ENCODE measurements at regions not wholly inside any gene's neighbourhood (a gene's known extent, or its start where the extent isn't known, plus 50 kb on each side); places are given as distances from the start of the nearest gene placed in this dataset.

DNA sequence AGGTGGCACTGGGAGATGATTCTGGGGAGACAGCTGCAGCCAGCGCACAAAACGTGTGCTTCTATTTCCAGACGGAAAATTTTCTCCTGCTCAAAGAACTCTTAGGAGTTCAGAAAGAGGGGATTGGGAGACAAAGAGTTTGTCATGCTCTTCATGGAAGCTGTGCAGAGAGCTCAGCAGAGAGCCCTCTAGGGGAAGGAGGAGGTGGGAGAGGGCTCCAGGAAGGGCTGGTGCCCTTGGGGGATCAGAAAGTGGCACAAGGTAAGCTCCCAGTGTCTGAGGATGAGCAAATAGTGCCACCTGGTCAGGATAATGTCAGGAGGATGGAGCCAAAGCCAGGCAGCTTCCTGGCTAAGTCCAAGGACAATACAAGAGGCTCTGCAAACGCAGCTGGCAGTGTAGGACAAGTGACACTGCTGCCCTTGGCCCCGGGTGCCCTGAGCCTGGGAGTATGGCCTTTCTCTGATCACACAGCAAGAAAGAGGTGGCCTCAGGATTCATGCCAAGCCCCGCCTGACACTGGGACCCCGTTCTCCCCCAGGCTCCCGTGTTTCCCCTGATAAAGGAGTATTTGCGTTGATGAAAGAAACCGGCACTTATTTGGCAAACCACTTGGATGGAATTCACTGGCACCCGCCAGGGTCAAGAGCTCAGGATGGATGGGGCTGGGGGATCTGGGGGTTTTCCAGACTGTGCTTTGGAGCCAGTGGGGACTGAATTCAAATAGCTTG lies 254.0 kb downstream of the PTPRU start:
- Histone ChIP-seq H3K27ac (no peak overlapping the region), H3K27me3 (no peaks in the 10 kb centered on the region), H3K9me3 (peaks cover 0 to under 1% (median 0%) of the 10 kb centered on the region in 4 donors), H3K4me3 (no peak overlapping the region), H3K36me3 (no peaks in the 10 kb centered on the region), H3K4me1 (no peaks in the 10 kb centered on the region)
- no peak for DNase-seq
- 38 to 41% methylated on average over 5 to 11 of the region's 11 CpGs for WGBS, 2 donors
- ATAC-seq (ENCODE audit: low FRiP score in 2 of 2): no peak
- no peak for TF ChIP-seq POLR2AphosphoS5 (IDR thresholded peaks at IDR 0.05)
- TF ChIP-seq EP300 (IDR thresholded peaks at IDR 0.05): no peak
- no peak for TF ChIP-seq POLR2A (IDR thresholded peaks at IDR 0.05)
- TF ChIP-seq, protein P1, sequence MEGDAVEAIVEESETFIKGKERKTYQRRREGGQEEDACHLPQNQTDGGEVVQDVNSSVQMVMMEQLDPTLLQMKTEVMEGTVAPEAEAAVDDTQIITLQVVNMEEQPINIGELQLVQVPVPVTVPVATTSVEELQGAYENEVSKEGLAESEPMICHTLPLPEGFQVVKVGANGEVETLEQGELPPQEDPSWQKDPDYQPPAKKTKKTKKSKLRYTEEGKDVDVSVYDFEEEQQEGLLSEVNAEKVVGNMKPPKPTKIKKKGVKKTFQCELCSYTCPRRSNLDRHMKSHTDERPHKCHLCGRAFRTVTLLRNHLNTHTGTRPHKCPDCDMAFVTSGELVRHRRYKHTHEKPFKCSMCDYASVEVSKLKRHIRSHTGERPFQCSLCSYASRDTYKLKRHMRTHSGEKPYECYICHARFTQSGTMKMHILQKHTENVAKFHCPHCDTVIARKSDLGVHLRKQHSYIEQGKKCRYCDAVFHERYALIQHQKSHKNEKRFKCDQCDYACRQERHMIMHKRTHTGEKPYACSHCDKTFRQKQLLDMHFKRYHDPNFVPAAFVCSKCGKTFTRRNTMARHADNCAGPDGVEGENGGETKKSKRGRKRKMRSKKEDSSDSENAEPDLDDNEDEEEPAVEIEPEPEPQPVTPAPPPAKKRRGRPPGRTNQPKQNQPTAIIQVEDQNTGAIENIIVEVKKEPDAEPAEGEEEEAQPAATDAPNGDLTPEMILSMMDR (IDR thresholded peaks at IDR 0.05): no peak

DNA sequence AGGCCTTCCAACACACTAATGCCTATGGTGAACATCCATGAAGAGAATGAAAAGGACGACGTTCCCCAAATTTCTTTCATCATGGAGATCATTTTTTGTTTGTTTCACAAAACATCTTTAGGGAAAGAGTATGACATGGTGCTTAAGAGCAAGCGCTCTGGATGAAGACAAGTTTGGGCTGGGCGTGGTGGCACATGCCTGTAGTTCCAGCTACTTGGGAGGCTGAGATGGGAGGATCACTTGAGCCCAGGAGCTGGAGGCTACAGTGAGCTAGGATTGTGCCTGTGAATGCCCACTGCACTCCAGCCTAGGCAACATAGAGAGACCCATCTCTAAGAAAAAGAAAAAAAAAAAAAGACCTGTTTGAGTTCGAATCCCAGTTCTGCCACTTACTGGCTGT lies 253.1 kb downstream of the PTPRU start:
- Histone ChIP-seq H3K36me3 (no peaks in the 10 kb centered on the region), H3K27ac (no peak overlapping the region), H3K9me3 (no peaks in the 10 kb centered on the region), H3K4me3 (no peak overlapping the region), H3K27me3 (no peaks in the 10 kb centered on the region), H3K4me1 (no peaks in the 10 kb centered on the region)
- DNase-seq (no peak), ATAC-seq (ENCODE audit: low FRiP score in 2 of 2) (no peak)
- 85 to 91% methylated on average over 5 of the region's 5 CpGs for WGBS, 2 donors
- no peak for TF ChIP-seq POLR2AphosphoS5 (IDR thresholded peaks at IDR 0.05)
- TF ChIP-seq, protein P1 (IDR thresholded peaks at IDR 0.05): no peak
- no peak for TF ChIP-seq POLR2A (IDR thresholded peaks at IDR 0.05)
- TF ChIP-seq EP300 (IDR thresholded peaks at IDR 0.05): no peak

DNA sequence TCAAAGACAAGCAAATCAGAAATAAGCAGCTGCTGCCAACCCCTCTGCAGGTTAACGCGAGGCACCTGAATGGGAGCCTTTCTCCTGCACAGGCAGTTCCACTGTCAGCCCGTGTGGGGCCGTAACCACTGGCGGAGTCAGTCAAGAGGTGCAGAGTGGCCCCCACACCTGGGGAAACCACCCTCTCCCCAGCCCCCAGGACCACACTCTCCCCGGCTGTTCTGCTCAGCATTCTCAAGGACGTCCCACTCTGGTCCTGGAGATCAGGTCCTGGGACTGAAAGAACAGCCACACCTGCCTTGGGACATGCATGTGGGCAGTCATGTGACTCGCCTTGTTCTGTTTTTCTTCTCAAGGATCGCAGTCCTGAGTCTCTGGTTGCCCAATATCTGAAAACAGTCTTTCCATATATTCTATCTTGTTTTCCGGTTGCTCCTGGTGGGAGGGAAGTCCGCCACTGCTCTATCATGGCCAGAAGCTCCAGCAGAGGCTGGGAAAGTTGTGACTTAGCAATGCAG lies 252.5 kb downstream of the PTPRU start:
- H3K4me3 ChIP-seq: no peak overlapping the region
- no peaks in the 10 kb centered on the region for H3K36me3 ChIP-seq
- H3K4me1 ChIP-seq: no peaks in the 10 kb centered on the region
- no peak overlapping the region for H3K27ac ChIP-seq
- 67 to 76% methylated on average over 8 to 11 of the region's 11 CpGs for WGBS, 2 donors
- ATAC-seq (ENCODE audit: low FRiP score in 2 of 2) (no peak), DNase-seq (peak in 1 of 2 donors; percentile 47)
- no peak for TF ChIP-seq POLR2AphosphoS5 (IDR thresholded peaks at IDR 0.05)
- TF ChIP-seq, protein P1 (IDR thresholded peaks at IDR 0.05): no peak
- no peak for TF ChIP-seq EP300 (IDR thresholded peaks at IDR 0.05)
- no peak for TF ChIP-seq POLR2A (IDR thresholded peaks at IDR 0.05)
- no peaks in the 10 kb centered on the region for H3K9me3 ChIP-seq
- no peaks in the 10 kb centered on the region for H3K27me3 ChIP-seq

DNA sequence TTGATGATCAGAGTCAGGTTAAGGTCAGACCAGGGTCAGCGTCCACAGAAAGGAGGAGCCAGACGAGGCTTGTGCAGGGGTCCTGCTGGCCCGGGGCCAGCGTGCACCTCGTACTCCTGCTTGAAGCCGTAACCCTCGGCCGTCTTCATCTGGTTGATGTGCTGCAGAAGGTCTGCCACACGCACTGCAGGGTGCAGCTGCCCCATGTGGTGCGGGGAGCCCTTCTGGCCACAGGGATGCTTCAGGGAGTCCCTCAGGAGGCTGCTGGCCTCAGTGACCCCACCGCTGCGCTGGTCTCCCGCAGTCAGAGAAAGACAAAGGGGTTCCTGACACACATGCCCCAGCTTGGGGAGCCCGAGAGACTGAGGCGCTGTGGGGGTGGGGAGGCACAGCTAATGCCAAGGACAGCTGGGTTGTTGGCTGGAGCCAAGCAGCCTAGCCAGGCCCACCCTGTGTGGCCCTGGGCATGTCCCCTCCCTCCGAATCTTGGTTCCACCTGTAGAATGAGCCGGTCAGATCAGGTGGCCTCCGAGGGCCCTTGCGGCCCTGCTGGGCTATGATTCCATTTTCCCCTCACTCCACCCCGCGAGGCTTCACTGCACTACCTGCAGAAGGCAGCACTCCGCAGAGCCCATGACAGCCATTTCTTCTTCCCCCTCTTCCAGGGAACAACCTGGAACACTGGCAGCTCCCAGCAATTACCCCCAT lies 251.9 kb downstream of the PTPRU start:
- H3K4me3 ChIP-seq: no peak overlapping the region
- peak in 1 of 2 donors; percentile 70 for DNase-seq
- H3K4me1 ChIP-seq: no peaks in the 10 kb centered on the region
- TF ChIP-seq, protein P1 (IDR thresholded peaks at IDR 0.05): no peak
- TF ChIP-seq POLR2AphosphoS5 (IDR thresholded peaks at IDR 0.05): no peak
- TF ChIP-seq EP300 (IDR thresholded peaks at IDR 0.05): no peak
- TF ChIP-seq POLR2A (IDR thresholded peaks at IDR 0.05): no peak
- H3K9me3 ChIP-seq: no peaks in the 10 kb centered on the region
- no peaks in the 10 kb centered on the region for H3K36me3 ChIP-seq
- WGBS, 2 donors: 79 to 87% methylated on average over 11 to 22 of the region's 22 CpGs
- H3K27ac ChIP-seq: no peak overlapping the region
- no peak for ATAC-seq (ENCODE audit: low FRiP score in 2 of 2)
- H3K27me3 ChIP-seq: no peaks in the 10 kb centered on the region

All from upper lobe of left lung (tissue), 6 donors.